PFSK-1 (cell line): ENCODE measurements at regions not wholly inside any gene's neighbourhood (a gene's known extent, or its start where the extent isn't known, plus 50 kb on each side); places are given as distances from the start of the nearest gene placed in this dataset.

Source experiments
- FOXP2 ChIP-seq: optimal IDR thresholded peaks from 2 replicates; pipeline ENCODE3; 2011; ENCODE audit warnings: borderline replicate concordance, control low read depth, inconsistent platforms; ENCODE audit not compliant: insufficient read depth; ENCODE audit errors: extremely low read length, extremely low read depth
- POLR2AphosphoS5 ChIP-seq: IDR thresholded peaks from 2 replicates; pipeline ENCODE4 v1.6.1; 2012; ENCODE audit warnings: low read depth, mild to moderate bottlenecking, control low read depth, low read length, moderate library complexity
- REST ChIP-seq, 2 experiments: IDR thresholded peaks; 2 replicates each; pipeline versions ENCODE4 v1.6.1 to v1.8.0; 2011 to 2012; ENCODE audit warnings: low read depth in 2 of 2, low read length in 2 of 2, control low read depth in 1 of 2, inconsistent platforms in 1 of 2, mild to moderate bottlenecking in 1 of 2, moderate library complexity in 1 of 2; ENCODE audit not compliant: insufficient read depth in 1 of 2
- SIN3A ChIP-seq: IDR thresholded peaks from 2 replicates; pipeline ENCODE4 v1.6.1; 2012; ENCODE audit warnings: mild to moderate bottlenecking, low read length, moderate library complexity, borderline replicate concordance; ENCODE audit not compliant: insufficient read depth
- TAF1 ChIP-seq: IDR thresholded peaks from 2 replicates; pipeline ENCODE4 v1.6.1; 2012; ENCODE audit warnings: low read length, control low read depth, borderline replicate concordance; ENCODE audit not compliant: insufficient read depth

GRCh38 chr18:55105873-55106272, 146.6 kb upstream of the CCDC68 start:
- TF ChIP-seq POLR2AphosphoS5 (no peak), SIN3A (no peak), FOXP2 (no peak), REST (IDR thresholded peaks at IDR 0.05; ENCODE audit: insufficient read depth in 1 of 2, low read depth in 2 of 2, low read length in 2 of 2) (no peak), TAF1 (no peak)

DNA sequence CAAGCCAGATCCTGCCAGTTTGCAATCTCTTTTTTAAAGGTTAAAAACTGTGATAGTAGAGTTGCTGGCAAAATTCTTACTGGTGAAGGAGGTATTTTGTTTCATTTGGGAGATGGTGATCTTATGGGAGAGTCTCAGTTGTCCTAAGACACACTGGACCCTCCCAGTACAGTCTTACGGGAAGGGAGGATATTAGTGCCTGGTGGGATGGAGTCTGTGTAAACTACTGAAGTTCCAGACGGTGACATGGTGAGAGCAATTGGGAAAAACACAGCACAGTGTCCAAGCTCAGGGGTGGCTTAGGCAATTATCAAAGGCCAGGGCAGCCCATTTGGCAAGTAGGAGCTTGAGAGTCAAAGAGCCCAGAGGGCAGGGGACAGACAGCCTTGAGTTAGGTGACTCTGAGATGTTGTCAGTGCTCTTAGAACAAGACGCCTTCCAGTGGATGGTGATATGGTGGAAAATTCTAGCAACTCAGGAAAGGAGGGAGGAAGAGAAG, 143.7 kb upstream of the CCDC68 start:
- no peak for TF ChIP-seq FOXP2
- TF ChIP-seq SIN3A, result no peak
- no peak for TF ChIP-seq REST (IDR thresholded peaks at IDR 0.05; ENCODE audit: insufficient read depth in 1 of 2, low read depth in 2 of 2, low read length in 2 of 2)
- no peak for TF ChIP-seq TAF1
- no peak for TF ChIP-seq POLR2AphosphoS5

DNA sequence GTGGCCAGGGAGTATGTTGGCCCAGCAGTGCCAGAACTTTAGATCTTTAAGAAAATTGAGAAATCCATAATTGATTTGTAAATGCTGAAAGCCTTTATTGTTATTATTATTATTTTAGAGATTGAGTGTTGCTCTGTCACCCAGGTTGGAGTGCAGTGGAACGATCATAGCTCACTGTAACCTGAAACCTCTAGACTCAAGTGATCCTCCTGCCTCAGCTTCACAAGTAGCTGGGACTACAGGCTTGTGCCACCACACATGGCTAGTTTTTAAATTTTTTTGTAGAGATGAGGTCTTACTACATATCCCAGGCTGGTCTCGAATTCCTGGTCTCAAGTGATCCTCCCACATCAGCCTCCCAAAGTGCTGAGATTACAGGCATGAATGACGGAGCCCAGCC, 143.2 kb upstream of the CCDC68 start:
- TF ChIP-seq SIN3A (no peak), POLR2AphosphoS5 (no peak), FOXP2 (no peak), REST (IDR thresholded peaks at IDR 0.05; ENCODE audit: insufficient read depth in 1 of 2, low read depth in 2 of 2, low read length in 2 of 2) (no peak), TAF1 (no peak)

DNA sequence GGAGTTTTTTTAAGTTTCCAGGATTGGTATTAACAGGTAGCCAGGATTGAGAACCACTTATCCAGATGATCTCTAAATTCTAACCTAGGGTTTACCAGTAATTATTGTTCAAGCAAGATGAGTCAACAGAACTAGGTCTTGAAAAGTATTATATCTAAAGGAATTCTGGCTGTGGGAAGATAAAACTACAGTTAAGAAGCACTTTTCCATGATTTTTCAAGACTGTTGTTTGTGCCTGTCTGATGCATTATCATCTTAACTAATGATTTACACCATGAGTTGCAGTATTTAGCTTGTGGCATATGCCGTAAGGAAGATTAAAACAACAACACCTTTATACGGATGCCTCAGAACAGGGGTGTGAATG, 142.2 kb upstream of the CCDC68 start:
- no peak for TF ChIP-seq FOXP2
- no peak for TF ChIP-seq TAF1
- TF ChIP-seq REST (IDR thresholded peaks at IDR 0.05; ENCODE audit: insufficient read depth in 1 of 2, low read depth in 2 of 2, low read length in 2 of 2), result no peak
- no peak for TF ChIP-seq SIN3A
- no peak for TF ChIP-seq POLR2AphosphoS5
